ENCODE measurements at regions not wholly inside any gene's neighbourhood (a gene's known extent, or its start where the extent isn't known, plus 50 kb on each side); places are given as distances from the start of the nearest gene placed in this dataset.
"Not testable (repeated sequence)": the region's sequence is repeated elsewhere in the genome, so short reads cannot be mapped to it uniquely, and the experiment has no call there.

- Histone ChIP-seq H3K9me3 (ENCODE audit: control insufficient read depth in 1 of 2, insufficient read depth in 1 of 2, low read length in 2 of 2) (no peaks in the 10 kb centered on the region), H3K27me3 (ENCODE audit: control insufficient read depth in 1 of 2, insufficient read depth in 2 of 2, low read length in 2 of 2) (peaks cover 11 to 21% of the 10 kb centered on the region in 2 experiments), H3K27ac (ENCODE audit: low read depth in 1 of 2, low read length in 2 of 2) (no peak overlapping the region), H3K4me1 (ENCODE audit: insufficient read depth, low read length) (no peaks in the 10 kb centered on the region), H3K36me3 (ENCODE audit: insufficient read depth, low read length) (no peaks in the 10 kb centered on the region), H3K4me3 (ENCODE audit: low read length) (no peak overlapping the region)
- H3K9me3 Mint-ChIP-seq, result no peaks in the 10 kb centered on the region
- H3K36me3 Mint-ChIP-seq (ENCODE audit: low read depth), result no peaks in the 10 kb centered on the region
- POLR2A ChIA-PET, result no interaction called here
- H3K27ac Mint-ChIP-seq, result no peak overlapping the region
- ATAC-seq (ENCODE audit: poor library complexity), result no peak
- TF ChIP-seq, protein P1, sequence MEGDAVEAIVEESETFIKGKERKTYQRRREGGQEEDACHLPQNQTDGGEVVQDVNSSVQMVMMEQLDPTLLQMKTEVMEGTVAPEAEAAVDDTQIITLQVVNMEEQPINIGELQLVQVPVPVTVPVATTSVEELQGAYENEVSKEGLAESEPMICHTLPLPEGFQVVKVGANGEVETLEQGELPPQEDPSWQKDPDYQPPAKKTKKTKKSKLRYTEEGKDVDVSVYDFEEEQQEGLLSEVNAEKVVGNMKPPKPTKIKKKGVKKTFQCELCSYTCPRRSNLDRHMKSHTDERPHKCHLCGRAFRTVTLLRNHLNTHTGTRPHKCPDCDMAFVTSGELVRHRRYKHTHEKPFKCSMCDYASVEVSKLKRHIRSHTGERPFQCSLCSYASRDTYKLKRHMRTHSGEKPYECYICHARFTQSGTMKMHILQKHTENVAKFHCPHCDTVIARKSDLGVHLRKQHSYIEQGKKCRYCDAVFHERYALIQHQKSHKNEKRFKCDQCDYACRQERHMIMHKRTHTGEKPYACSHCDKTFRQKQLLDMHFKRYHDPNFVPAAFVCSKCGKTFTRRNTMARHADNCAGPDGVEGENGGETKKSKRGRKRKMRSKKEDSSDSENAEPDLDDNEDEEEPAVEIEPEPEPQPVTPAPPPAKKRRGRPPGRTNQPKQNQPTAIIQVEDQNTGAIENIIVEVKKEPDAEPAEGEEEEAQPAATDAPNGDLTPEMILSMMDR (IDR thresholded peaks at IDR 0.05), result no peak
- H3K4me3 Mint-ChIP-seq, result no peak overlapping the region
- peaks cover 28% of the 10 kb centered on the region for H3K27me3 Mint-ChIP-seq
- no peak for DNase-seq
- intact Hi-C loops (cut with DNase I, micrococcal nuclease), result no loop called here
- CTCF ChIA-PET, result no interaction called here
- no peaks in the 10 kb centered on the region for H3K4me1 Mint-ChIP-seq (ENCODE audit: low read depth)
Measured at GRCh38 chr12:67088401-67089118, 180.6 kb upstream of the CAND1 start.

GRCh38 chr12:67091204-67091603 lies 178.0 kb upstream of the CAND1 start:
- no peaks in the 10 kb centered on the region for H3K4me1 Mint-ChIP-seq (ENCODE audit: low read depth)
- CTCF ChIA-PET, result no interaction called here
- no peaks in the 10 kb centered on the region for H3K4me1 ChIP-seq (ENCODE audit: insufficient read depth, low read length)

GRCh38 chr12:67091678-67092077 lies 177.5 kb upstream of the CAND1 start:
- Mint-ChIP-seq H3K4me1 (ENCODE audit: low read depth) (no peaks in the 10 kb centered on the region), H3K9me3 (no peaks in the 10 kb centered on the region), H3K27ac (no peak overlapping the region), H3K4me3 (no peak overlapping the region), H3K36me3 (ENCODE audit: low read depth) (no peaks in the 10 kb centered on the region), H3K27me3 (peaks cover 8% of the 10 kb centered on the region)
- TF ChIP-seq, protein P1 (IDR thresholded peaks at IDR 0.05), result no peak
- H3K36me3 ChIP-seq (ENCODE audit: insufficient read depth, low read length), result no peaks in the 10 kb centered on the region
- no peak overlapping the region for H3K27ac ChIP-seq (ENCODE audit: low read depth in 1 of 2, low read length in 2 of 2)
- H3K27me3 ChIP-seq (ENCODE audit: control insufficient read depth in 1 of 2, insufficient read depth in 2 of 2, low read length in 2 of 2), result peaks cover 7 to 11% of the 10 kb centered on the region in 2 experiments
- no peak overlapping the region for H3K4me3 ChIP-seq (ENCODE audit: low read length)
- POLR2A ChIA-PET, result no interaction called here
- no peaks in the 10 kb centered on the region for H3K4me1 ChIP-seq (ENCODE audit: insufficient read depth, low read length)
- CTCF ChIA-PET, result no interaction called here
- intact Hi-C loops (cut with DNase I, micrococcal nuclease), result no loop called here
- DNase-seq (no peak), ATAC-seq (ENCODE audit: poor library complexity) (no peak)
- H3K9me3 ChIP-seq (ENCODE audit: control insufficient read depth in 1 of 2, insufficient read depth in 1 of 2, low read length in 2 of 2), result no peaks in the 10 kb centered on the region

More at GRCh38 chr12:67091204-67091603, 178.0 kb upstream of the CAND1 start:
- DNase-seq (no peak), ATAC-seq (ENCODE audit: poor library complexity) (no peak)
- Histone ChIP-seq H3K4me3 (ENCODE audit: low read length) (no peak overlapping the region), H3K27me3 (ENCODE audit: control insufficient read depth in 1 of 2, insufficient read depth in 2 of 2, low read length in 2 of 2) (peaks cover 7 to 11% of the 10 kb centered on the region in 2 experiments), H3K27ac (ENCODE audit: low read depth in 1 of 2, low read length in 2 of 2) (no peak overlapping the region), H3K36me3 (ENCODE audit: insufficient read depth, low read length) (no peaks in the 10 kb centered on the region), H3K9me3 (ENCODE audit: control insufficient read depth in 1 of 2, insufficient read depth in 1 of 2, low read length in 2 of 2) (no peaks in the 10 kb centered on the region)
- POLR2A ChIA-PET, result no interaction called here
- Mint-ChIP-seq H3K27ac (no peak overlapping the region), H3K36me3 (ENCODE audit: low read depth) (no peaks in the 10 kb centered on the region), H3K9me3 (no peaks in the 10 kb centered on the region), H3K4me3 (no peak overlapping the region), H3K27me3 (peaks cover 9% of the 10 kb centered on the region)
- intact Hi-C loops (cut with DNase I, micrococcal nuclease), result no loop called here
- TF ChIP-seq, protein P1 (IDR thresholded peaks at IDR 0.05), result no peak

GRCh38 chr12:67092934-67093333 lies 176.2 kb upstream of the CAND1 start:
- H3K4me3 ChIP-seq (ENCODE audit: low read length); H3K36me3 ChIP-seq (ENCODE audit: insufficient read depth, low read length); H3K27ac ChIP-seq (ENCODE audit: low read depth in 1 of 2, low read length in 2 of 2); intact Hi-C loops (cut with DNase I, micrococcal nuclease); H3K4me1 ChIP-seq (ENCODE audit: insufficient read depth, low read length); CTCF ChIA-PET; H3K27me3 Mint-ChIP-seq; ATAC-seq (ENCODE audit: poor library complexity); H3K4me1 Mint-ChIP-seq (ENCODE audit: low read depth); H3K27ac Mint-ChIP-seq; POLR2A ChIA-PET; H3K4me3 Mint-ChIP-seq; H3K9me3 Mint-ChIP-seq; DNase-seq; H3K36me3 Mint-ChIP-seq (ENCODE audit: low read depth); H3K9me3 ChIP-seq (ENCODE audit: control insufficient read depth in 1 of 2, insufficient read depth in 1 of 2, low read length in 2 of 2): not testable (repeated sequence)
- H3K27me3 ChIP-seq (ENCODE audit: control insufficient read depth in 1 of 2, insufficient read depth in 2 of 2, low read length in 2 of 2), result peaks cover 3 to 11% of the 10 kb centered on the region in 2 experiments
